ENCODE measurements at regions not wholly inside any gene's neighbourhood (a gene's known extent, or its start where the extent isn't known, plus 50 kb on each side); places are given as distances from the start of the nearest gene placed in this dataset.

DNA sequence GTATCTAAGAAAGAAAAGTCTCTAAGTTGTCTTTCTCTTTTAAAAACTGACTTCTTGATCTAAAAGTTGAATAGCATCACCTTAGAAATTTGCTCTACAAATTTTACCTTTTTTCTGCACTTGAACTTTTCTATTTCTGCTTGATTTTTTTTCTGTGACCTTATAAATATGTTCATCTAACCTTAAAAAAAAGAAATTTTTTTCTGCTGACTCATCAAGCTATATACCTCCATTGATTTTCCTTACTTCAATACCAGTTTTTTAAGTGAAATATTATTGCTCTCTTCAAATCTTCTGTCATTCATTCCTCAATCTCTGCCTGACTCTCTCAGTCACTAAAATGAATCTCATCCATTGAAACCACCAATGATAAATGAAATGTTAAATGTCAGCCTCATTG lies 910.1 kb downstream of the GALC start:
- no peak for DNase-seq

DNA sequence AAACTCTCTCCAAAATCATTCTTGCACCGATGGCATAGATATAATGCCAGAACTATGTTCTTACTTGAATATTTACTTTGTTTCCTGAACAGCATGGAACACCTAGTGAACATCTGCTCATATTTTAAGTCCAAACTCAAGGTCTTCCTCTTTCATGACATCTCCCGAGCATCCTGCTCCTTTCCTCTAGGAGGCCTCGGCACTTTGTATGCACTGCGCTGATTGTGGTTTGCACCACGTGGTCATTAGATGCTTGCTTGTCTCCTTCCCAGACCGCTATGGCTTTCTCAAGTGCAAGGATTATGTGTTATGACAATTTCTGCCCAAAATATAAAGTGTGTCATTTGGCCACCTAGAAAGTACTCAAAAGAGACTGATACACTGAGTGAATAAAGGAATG lies 912.0 kb downstream of the GALC start:
- no peak for DNase-seq

DNA sequence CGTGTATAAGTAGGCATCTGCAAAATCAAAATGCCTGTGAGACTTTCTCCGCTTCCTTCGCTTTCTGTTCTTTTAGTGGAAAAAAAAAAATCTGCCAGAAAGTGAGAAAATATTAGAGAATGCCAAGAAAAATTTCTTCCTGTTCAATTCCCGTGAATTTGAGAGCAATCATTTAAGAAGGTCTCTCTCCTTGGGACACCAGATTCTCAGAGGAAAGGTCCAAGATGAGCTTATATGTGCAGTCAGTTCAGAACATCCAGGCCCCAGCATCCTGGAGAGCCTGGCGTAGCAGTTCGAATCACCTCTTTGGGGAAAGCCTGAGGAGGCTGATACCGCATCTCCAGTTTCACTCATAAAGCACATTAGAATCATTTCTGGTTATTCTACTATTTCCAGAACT lies 912.8 kb downstream of the GALC start:
- no peak for DNase-seq

DNA sequence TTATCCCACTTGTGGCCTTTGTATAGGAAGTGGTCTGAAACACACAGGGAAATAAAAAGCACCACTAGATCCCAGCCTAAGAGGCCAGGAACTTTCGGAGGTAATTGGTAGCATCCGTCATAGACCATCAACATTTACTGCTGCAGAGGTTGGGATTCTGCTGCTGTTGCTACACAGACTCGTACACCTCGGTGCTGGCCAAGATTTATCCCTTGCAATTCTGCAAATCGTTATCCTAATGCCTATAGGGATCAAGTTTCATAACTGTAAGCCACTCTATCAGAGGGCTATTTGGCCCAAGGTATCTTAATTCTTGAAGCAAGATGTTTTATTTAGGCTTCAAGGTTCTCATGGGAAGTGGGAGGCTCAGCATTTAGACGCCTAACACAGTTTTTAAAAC lies 913.6 kb downstream of the GALC start:
- no peak for DNase-seq

DNA sequence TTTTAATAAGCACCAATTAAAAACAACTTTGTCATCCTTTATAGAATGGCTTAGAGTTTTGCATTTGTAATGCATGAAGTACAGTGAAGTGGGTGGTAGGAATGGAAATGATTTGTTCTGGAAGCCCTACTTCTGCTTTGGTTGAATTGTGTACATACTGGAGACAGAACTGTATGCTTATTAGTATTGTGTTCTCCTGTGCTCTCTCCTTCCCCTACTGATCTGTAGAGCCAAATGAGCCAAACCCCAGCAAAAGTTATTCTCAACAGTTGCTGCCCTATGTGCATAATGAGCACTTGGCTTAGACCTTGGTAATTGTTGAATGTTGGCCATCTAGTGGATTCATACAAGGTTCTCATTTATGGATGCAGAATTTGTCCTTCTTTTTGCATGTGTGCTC lies 916.1 kb downstream of the GALC start:
- DNase-seq, result peak; percentile 34

DNA sequence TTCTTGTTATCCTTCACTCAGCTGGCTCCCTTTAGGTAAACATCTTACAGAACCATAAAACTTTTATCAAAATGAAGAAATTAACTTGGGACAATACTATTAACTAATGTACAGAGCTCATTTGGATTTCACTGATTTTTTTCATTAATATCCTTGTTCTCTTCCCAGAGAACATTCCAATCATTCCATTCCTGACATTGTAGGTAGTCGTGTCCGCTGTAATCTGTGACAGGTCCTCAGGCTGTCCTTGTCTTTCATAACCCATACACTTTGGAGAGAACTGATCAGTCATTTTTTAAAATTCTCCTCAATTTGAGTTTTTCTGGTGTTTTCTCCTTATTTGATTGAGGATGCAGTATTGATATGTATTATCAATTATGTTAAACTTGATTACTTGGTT lies 916.8 kb downstream of the GALC start:
- no peak for DNase-seq

DNA sequence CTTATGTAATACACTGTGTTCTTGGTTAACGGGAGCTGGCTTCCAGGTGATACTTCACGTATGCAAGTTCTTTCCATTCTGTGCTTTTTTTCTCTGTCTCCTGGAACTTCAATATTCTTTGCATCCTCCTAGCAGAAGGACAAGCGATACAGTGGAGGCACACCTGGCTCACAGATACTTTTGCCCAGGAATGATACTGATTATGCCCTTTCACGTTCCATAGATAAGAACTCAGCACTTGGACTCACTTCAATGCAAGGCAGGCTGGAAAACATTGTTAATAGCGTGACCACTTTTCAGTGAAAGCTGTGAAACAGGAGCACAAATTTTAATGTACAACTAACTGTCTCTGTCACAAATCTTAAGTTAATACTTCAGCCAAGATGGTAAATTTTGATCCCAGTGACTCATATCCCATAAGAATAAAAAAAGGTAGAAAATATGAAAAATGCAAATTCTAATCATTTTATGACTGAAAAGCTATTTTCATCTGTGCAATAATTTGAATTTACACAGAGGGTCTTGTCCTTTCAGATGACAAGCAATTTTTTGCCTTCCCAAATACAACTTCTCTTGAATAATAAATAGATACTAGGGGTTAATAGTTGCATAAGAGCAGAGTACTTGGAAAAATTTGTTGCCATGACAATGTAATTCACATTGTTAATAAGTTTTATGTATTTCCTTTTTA lies 919.0 kb downstream of the GALC start:
- no peak for DNase-seq

DNA sequence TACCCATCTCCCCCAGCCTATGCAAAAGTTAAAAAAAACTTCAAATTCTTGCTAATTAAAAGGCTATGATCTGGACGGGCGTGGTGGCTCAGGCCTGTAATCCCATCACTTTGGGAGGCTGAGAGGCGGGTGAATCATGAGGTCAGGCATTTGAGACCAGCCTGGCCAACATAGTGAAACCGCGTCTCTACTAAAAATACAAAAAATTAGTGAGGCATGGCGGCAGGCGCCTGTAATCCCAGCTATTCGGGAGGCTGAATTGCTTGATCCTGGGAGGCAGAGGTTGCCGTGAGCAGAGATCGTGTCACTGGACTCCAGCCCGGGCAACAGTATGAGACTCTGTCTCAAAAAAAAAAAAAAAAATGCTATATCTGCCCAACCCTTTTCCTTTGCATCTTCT lies 925.4 kb downstream of the GALC start:
- no peak for DNase-seq

DNA sequence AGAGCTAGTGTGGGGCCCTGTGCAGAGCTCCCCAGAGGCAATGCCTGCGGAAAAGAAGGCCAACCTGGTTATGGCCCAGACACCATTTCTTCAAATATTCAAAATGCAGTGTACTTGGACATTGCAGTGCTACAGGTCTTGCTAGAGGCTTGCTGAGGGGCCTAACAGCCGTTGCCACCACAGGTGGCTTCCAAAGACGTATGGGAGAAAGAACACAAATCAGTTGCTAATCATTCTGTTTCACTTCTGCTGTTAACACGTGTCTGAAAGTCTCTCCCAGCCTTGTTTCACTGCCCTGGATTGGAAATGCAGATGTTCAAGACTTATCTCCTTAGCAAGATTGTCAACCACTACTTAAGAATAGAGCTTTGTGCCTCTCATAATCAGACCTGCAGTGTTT lies 925.9 kb downstream of the GALC start:
- no peak for DNase-seq

DNA sequence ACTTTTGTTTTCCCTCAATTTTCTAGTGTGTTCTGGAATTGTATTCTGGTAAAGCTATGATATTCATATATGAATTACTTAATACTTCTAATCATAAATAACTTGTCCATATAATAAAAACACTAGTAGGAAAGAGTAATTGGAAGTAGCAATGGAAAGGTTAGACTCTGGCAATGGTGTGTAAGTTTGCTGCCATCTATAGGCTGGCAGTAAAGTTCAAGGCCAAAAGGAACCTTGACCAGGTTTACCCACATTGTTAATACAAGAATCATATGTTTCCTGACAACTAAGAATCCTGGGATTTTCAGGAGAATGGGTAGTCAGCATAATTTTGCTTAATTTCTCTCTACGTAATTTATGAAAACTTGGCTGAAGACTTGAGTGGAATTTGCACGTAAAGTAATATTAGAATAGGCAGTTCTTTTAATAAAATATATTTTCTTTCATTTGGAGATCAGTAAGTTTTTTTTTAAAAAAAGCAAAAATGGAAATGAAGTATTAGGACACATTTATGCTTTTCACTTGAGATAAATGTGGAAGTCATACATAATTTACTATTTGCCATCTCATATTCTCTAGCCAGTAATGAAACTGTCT lies 926.7 kb downstream of the GALC start:
- peak; percentile 7 for DNase-seq

DNA sequence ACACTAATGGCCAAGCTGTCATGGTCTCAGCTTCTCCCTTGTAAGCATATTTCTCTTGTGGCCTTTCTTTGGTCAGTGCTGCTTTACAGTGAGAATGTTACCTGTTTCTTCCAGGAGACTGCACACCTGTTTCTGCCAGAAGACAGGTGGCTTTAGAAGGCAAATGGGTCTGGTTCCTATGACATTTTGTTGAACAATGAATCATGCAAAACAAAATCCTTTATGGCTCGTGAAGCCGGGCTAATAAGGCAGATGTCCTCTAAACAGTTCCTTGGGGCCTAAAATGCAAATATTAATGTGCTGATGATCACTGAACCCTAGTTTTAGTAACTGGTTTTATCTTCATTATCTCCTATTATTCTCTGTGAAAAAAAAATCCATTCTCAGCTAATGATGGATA lies 927.6 kb downstream of the GALC start:
- no peak for DNase-seq

DNA sequence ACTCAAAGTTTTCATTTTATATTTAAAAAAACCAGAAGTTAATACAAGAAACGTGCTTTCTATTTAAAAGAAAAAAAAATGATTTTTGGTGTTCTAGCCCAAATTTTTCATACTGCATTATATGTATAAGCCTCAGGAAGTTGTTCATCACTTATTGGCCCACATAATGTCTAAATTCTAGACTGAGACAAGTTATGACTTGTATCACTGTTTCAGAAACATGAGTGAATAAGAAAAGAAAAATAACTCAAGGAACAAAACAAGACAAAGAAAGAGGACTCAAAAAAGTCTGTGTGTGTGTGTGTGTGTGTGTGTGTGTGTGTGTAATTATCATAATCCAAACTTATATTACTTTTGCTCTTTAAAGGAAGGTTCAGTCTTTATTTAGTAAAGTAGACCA lies 929.8 kb downstream of the GALC start:
- DNase-seq, result no peak

DNA sequence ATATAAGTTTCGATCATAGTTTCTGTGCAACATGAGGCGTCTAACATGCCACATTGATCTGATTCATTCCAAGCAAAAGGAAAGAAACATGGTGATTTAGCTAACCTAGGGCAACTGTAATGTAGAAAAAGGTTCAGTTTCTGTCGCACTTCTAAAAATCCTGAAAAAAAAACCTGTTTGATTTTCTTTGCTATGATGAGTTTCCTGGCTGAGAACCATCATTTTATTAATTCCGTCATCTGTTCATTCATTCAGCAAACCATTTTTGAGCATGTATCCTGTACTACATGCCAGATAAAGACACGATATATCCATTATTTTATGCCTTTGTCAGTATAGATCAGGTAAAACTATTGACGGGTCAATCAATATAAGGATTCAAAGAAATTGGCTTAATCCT lies 932.6 kb downstream of the GALC start:
- DNase-seq, result no peak

DNA sequence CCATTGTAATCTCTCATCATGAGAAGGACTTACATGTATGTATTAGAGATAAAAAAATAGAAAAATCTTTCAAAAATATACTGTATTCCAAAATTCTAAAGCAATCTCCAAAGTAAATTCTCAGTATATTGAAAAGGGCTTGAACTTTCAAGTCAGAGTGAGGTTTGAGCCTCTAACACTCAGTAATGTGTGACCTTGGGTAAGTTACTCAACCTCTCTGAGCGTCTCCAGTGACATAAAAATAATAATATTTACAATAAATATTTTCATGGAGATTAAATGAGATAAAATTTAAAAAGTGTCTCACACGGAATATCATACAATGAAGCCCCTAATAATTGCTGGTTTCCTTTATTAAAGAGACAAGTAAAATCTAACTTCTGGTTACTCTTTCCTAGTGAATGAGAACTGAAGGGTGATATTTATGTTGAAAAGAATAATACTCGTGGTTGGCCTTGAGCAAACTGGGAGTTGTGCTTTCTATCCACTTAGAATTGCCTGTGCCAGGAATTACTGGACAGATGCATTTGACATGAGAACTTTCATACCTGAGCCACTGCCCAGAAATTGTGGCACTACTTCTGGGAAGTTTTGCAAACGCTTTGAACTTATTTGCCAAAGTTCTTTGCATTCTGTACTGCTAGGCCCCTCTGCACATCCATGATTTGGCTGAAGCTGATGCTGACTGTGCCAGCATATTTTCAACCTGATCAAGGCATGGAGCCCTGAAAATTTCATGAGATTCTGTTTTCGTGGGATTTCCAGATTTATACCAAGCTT lies 933.7 kb downstream of the GALC start:
- DNase-seq, result no peak

DNA sequence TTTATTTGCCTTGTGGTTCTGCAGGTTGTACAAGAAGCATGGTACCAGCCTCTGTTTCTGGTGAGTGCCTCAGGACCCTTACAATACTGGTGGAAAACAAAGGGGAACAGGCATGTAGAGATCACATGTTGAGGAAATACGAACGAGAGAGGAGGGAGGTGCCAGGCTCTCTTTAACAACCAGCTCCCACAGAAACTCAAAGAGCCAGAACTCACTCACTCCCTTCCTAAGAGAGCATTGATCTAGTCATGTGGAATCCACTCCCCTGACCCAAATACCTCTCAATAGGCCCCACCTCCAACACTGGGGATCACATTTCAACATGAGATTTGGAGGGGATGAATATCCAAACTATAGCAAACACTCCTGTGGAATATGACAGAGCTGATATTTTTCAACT lies 938.0 kb downstream of the GALC start:
- no peak for DNase-seq

DNA sequence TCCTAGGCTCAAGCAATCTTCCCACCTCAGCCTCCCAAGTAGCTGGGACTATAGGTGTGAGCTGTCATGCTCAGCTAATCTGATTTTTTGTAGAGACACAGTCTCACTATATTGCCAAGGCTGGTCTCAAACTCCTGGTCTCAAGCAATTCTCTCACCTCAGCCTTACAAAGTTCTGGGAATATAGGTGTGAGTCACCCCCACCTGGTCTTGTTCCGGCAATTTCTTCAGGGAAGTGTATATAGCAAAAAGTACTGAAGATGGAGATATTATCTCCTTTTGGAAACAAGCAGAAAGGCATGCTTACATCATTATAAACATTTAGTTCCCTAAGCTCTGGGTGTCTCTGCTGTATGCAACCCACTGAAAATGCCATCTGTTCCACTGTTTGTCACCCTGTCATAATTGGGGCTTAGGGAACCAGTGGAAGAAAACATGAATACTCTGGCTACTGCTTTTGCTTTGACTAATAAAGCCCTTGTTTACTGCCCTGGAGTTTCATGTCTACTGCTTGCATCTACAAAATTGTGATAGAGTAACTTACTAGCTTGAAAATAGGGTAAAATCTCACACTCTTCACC lies 940.2 kb downstream of the GALC start:
- no peak for DNase-seq

DNA sequence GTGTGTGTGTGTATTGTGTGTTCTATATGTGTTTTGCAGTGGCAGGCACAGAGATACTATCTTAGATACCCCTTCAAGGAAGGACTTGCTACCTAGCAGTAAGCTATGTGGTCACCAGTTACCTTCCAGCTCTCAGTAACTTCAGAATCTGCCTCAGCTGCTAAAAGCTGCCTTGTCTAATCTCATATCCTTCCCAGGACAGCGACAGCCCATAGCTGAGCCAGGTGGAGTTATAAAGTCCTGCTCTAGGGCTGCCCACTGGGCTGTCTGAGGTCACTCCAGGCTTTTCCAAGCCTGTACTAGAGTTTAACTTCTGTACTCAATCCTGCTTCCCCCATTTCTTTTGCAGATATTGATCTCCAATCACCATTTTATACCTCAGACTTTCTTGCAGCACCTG lies 942.6 kb downstream of the GALC start:
- no peak for DNase-seq

DNA sequence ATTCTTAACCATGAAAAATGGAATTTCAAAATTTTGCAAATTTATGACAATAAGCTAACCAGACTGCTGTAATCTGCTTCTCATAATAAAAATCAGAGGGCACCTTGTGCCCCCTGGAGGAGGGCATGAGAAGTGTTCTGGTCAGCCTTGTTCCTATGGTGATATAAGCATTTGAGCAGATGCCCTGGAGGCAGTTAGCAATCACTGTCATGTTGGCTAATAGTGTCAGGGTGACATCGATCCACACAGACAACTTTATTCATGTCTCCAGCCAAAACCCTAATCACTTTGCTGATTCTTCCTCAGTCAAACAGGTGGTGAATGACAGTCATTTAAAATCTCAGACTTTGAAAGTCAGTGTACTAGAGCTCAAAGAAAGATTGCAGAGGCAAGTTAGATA lies 943.0 kb downstream of the GALC start:
- peak; percentile 56 for DNase-seq

DNA sequence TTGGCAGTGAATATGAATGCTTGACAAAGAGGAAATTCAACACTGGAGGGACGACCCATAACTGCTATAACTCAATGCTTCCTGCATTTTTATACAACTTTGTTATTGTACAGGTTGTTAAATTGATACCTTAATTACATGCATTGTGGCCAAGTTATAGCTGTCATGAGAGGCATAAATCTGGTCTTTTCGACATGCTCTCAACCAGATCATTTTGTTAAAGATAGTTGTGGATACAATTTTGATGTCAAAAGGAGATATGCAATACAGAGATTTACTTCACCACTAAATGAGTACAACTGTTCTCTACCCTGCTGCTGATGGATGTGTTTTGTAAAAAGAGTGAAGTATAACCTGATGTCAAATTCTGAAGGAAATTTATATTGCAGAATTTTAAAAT lies 946.0 kb downstream of the GALC start:
- DNase-seq, result no peak

DNA sequence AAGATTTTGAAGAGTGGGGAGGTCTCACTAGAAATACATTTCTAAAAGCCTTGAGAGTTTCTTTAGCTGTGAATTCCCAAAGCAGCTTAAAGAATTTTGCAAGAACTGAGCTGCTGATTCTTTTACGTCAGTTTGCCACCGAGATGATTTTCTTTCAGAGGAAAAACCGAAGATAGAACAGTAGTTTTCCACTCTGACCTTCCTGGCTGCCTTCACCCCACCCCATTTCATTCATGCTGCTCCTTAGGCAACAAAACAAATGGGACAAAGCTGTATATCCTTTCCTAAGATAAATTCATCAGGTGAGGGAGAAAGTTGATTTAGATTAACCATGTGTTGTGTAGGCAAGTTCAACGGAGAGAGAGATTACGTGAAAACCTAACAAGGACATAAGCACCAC lies 947.0 kb downstream of the GALC start:
- no peak for DNase-seq

DNA sequence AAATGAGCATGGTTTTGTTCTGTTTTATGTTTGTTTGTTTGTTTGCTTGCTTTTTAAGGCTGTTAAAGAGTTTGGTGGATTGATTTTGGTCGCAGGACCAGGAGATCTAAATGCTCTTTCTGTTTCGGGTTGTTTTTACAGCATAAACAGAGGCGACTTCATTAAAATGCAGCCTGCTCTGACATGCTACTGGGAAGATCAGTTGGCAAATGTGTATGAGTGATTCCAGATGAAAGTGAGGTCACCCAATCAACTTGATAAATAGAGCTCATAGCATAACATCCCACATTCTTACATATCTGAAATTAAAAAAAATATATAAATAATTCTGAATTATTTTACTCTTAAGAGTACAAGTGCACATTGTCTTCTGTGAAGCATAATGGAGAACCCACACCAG lies 947.7 kb downstream of the GALC start:
- no peak for DNase-seq

DNA sequence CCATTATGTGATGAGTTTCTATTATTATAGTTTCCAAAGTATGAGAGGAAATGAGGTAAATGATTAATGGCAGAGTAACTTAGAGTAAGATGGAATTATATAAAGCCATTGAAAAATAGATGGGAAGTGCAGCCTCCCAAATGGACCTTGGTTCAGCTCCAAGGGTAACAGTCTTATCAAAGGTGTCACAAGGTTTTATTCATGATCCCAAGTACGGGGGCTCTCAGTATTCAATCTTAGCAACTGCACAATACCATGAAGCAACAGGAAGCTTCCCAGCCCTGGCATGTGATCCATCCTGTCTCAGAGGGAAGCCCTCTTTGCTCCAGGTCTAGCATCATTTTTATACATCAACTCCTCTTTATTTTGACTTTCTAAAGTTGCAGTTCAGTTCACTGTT lies 948.2 kb downstream of the GALC start:
- no peak for DNase-seq

DNA sequence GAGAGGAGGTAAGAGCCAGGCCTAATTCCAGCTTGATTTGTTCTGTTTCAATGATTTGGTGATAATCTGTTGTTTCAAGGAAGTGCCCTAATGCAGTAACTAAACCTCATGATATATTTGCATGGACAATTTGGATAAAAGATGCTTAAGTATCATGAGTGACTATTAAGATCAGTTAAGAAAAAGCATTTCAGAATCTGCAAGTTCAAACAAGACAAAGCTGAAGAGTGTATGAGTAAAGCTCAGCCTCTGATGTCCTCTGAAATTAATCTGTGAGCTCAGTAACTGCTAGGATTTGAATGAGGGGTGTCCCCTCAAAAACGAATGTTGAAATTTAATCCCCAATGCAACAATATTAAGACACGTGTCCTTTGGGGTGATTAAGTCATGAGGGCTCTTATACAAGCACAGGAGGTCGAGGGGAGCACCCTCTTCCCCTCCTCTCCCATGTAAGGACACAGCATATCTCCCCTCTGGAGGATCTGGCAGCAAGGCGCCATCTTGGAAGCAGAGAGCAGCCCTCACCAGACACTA lies 949.2 kb downstream of the GALC start:
- DNase-seq, result no peak

DNA sequence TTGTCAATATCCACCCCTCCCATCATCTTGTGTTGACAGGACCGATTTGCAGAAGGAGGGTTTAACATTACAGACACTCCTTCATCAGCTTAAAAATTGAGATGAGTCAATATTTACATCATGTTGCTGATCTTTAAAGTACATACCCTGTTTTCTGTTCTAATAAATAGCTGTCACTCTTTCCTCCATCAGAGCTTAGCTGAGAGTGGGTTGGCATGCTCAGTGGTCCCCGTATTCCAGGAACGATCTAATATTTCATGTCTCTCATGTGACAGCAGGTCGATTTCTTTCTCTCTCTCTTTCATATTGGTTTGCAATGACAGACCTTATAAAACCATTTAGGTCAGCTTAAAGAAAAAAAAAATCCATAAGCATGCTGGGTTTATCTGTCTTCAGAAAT lies 950.6 kb downstream of the GALC start:
- no peak for DNase-seq

Data from NCI-H345 (cell line).